H1 (cell line): ENCODE measurements at regions not wholly inside any gene's neighbourhood (a gene's known extent, or its start where the extent isn't known, plus 50 kb on each side); places are given as distances from the start of the nearest gene placed in this dataset.

Experiments used
- CTCF ChIA-PET: fragments of 300-600 bp; sonication (Branson Sonifier 250); formaldehyde crosslinking; loops from one replicate; lab custom pipeline; 2021; ENCODE audit not compliant: partially characterized antibody; lab: Charles Lee
- POLR2A ChIA-PET: fragments of 300-600 bp; sonication (Branson Sonifier 250); formaldehyde crosslinking; loops from one replicate; lab custom pipeline; 2021; ENCODE audit warnings: inconsistent platforms; ENCODE audit not compliant: partially characterized antibody; lab: Charles Lee
- DNase-seq, 2 experiments: peaks; one replicate each; pipeline versions ENCODE4 v3.0.0 to v3.0.0-alpha.2; 2010 to 2022; ENCODE audit warnings: low spot score in 2 of 2, low read depth in 1 of 2, mixed read lengths in 1 of 2
- FAIRE-seq: peaks from 2 replicates; lab custom pipeline; 2011; peaks lifted over from hg19 to GRCh38; lab: Jason Lieb, UNC
- H2AFZ ChIP-seq: 2 replicates; pipeline ENCODE4 v1.8.1; 2012; ENCODE audit warnings: low read length, inconsistent platforms
- H2AK5ac ChIP-seq: 2 replicates; pipeline ENCODE4 v1.6.1; 2013; ENCODE audit warnings: low read depth, low read length
- H2BK120ac ChIP-seq: replicated peaks from 2 replicates; pipeline ENCODE3; 2013; ENCODE audit warnings: low read depth, low read length, inconsistent platforms
- H2BK12ac ChIP-seq: 2 replicates; pipeline ENCODE4 v1.6.1; 2013; ENCODE audit warnings: low read depth, low read length
- H2BK15ac ChIP-seq: 2 replicates; pipeline ENCODE4 v1.6.1; 2013; ENCODE audit warnings: low read length
- H2BK20ac ChIP-seq: 2 replicates; pipeline ENCODE4 v1.6.1; 2013; ENCODE audit warnings: low read length
- H2BK5ac ChIP-seq: 2 replicates; pipeline ENCODE4 v1.6.1; 2013; ENCODE audit warnings: low read depth, low read length
- H3K14ac ChIP-seq: 2 replicates; pipeline ENCODE4 v1.6.1; 2013; ENCODE audit warnings: inconsistent platforms; ENCODE audit not compliant: insufficient read length
- H3K18ac ChIP-seq: 2 replicates; pipeline ENCODE4 v1.6.1; 2013; ENCODE audit warnings: low read length; ENCODE audit errors: extremely low read depth
- H3K23ac ChIP-seq: 2 replicates; pipeline ENCODE4 v1.6.1; 2013; ENCODE audit warnings: inconsistent platforms; ENCODE audit not compliant: insufficient read length
- H3K23me2 ChIP-seq: 2 replicates; pipeline ENCODE4 v1.6.1; 2013; ENCODE audit warnings: low read depth, low read length
- H3K27ac ChIP-seq: 2 replicates; pipeline ENCODE4 v1.6.1; 2011; ENCODE audit warnings: low read depth, low read length, inconsistent platforms
- H3K27me3 ChIP-seq, 4 experiments: replicated peaks in 1 of 4; 1 replicate in 1 of 4; 2 replicates in 3 of 4; pipeline versions ENCODE4 v1.6.1 to v1.8.1; 2011 to 2013; ENCODE audit warnings: low read length in 3 of 4, mild to moderate bottlenecking in 3 of 4, inconsistent platforms in 2 of 4, mixed read lengths in 2 of 4, moderate library complexity in 1 of 4; ENCODE audit not compliant: control insufficient read depth in 3 of 4, insufficient read depth in 3 of 4; ENCODE audit errors: extremely low read depth in 1 of 4
- H3K36me3 ChIP-seq, 4 experiments: 2 replicates each; pipeline versions ENCODE4 v1.6.1 to v1.8.1; 2011 to 2013; ENCODE audit warnings: mild to moderate bottlenecking in 4 of 4, low read length in 3 of 4, moderate library complexity in 2 of 4, control low read depth in 1 of 4, inconsistent platforms in 1 of 4; ENCODE audit not compliant: insufficient read depth in 4 of 4, control insufficient read depth in 2 of 4
- H3K4ac ChIP-seq: replicated peaks from 2 replicates; pipeline ENCODE3; 2013; ENCODE audit warnings: low read length, low read depth, mixed read lengths, inconsistent platforms; ENCODE audit not compliant: insufficient read length
- H3K4me1 ChIP-seq, 4 experiments: replicated peaks in 1 of 4; 1 replicate in 1 of 4; 2 replicates in 3 of 4; pipeline versions ENCODE4 v1.6.1 to v1.8.1; 2011 to 2013; ENCODE audit warnings: low read length in 3 of 4, inconsistent platforms in 2 of 4, mixed read lengths in 1 of 4; ENCODE audit not compliant: insufficient read depth in 4 of 4, control insufficient read depth in 3 of 4
- H3K4me2 ChIP-seq, 2 experiments: 2 replicates each; pipeline versions ENCODE4 v1.6.1 to v1.8.1; 2011 to 2013; ENCODE audit warnings: low read depth in 2 of 2, low read length in 2 of 2, control low read depth in 1 of 2, inconsistent platforms in 1 of 2, mild to moderate bottlenecking in 1 of 2; ENCODE audit not compliant: insufficient read depth in 1 of 2
- H3K4me3 ChIP-seq, 4 experiments: fragments of 200-600, 300-600 bp in 1 of 4; sonication (generic), shearing (Covaris generic), sonication (Bioruptor Twin) in 1 of 4; 2 replicates each; pipeline versions ENCODE4 v1.5.1 to v1.8.1; 2011 to 2016; ENCODE audit warnings: low read length in 4 of 4, low read depth in 3 of 4, control low read depth in 2 of 4, inconsistent platforms in 2 of 4, mild to moderate bottlenecking in 2 of 4, mixed read lengths in 1 of 4, moderate library complexity in 1 of 4; ENCODE audit not compliant: insufficient read depth in 2 of 4; ENCODE audit errors: extremely low read depth in 1 of 4
- H3K56ac ChIP-seq: replicated peaks from 2 replicates; pipeline ENCODE3; 2013; ENCODE audit warnings: low read depth, mild to moderate bottlenecking, mixed read lengths, low read length, inconsistent platforms; ENCODE audit not compliant: insufficient read length
- H3K79me1 ChIP-seq: 2 replicates; pipeline ENCODE4 v1.6.1; 2013; ENCODE audit warnings: low read depth, low read length, control low read depth
- H3K79me2 ChIP-seq, 2 experiments: 2 replicates each; pipeline versions ENCODE4 v1.6.1 to v1.8.1; 2012 to 2013; ENCODE audit warnings: low read length in 2 of 2, mild to moderate bottlenecking in 2 of 2, inconsistent platforms in 1 of 2; ENCODE audit not compliant: insufficient read depth in 2 of 2, control insufficient read depth in 1 of 2
- H3K9ac ChIP-seq, 4 experiments: replicated peaks in 1 of 4; 1 replicate in 1 of 4; 2 replicates in 3 of 4; pipeline versions ENCODE4 v1.6.1 to v1.8.1; 2011 to 2013; ENCODE audit warnings: low read depth in 3 of 4, low read length in 3 of 4, control low read depth in 2 of 4, mild to moderate bottlenecking in 2 of 4, moderate library complexity in 2 of 4, inconsistent platforms in 1 of 4; ENCODE audit errors: extremely low read depth in 1 of 4
- H3K9me3 ChIP-seq, 2 experiments: 2 replicates each; pipeline versions ENCODE4 v1.6.1 to v1.8.1; 2012 to 2013; ENCODE audit warnings: mild to moderate bottlenecking in 2 of 2, moderate library complexity in 2 of 2, control low read depth in 1 of 2, inconsistent platforms in 1 of 2, low read depth in 1 of 2, low read length in 1 of 2, mixed read lengths in 1 of 2; ENCODE audit not compliant: insufficient read depth in 2 of 2
- H4K20me1 ChIP-seq, 2 experiments: replicated peaks in 1 of 2; 2 replicates each; pipeline versions ENCODE3 to v1.8.1; 2011 to 2013; ENCODE audit warnings: inconsistent platforms in 2 of 2, low read length in 2 of 2, mild to moderate bottlenecking in 1 of 2; ENCODE audit not compliant: insufficient read depth in 2 of 2, control insufficient read depth in 1 of 2
- H4K5ac ChIP-seq: 2 replicates; pipeline ENCODE4 v1.6.1; 2013; ENCODE audit warnings: low read length, low read depth, mixed read lengths, inconsistent platforms; ENCODE audit not compliant: insufficient read length
- H4K8ac ChIP-seq: 2 replicates; pipeline ENCODE4 v1.8.0; 2013; ENCODE audit warnings: mild to moderate bottlenecking, moderate library complexity, low read length, inconsistent platforms; ENCODE audit not compliant: insufficient read depth; ENCODE audit errors: extremely low read depth
- H4K91ac ChIP-seq: replicated peaks from 2 replicates; pipeline ENCODE3; 2013; ENCODE audit warnings: low read length, mixed read lengths, inconsistent platforms; ENCODE audit not compliant: insufficient read length
- EGR1 ChIP-seq: IDR thresholded peaks from 2 replicates; pipeline ENCODE4 v1.6.1; 2011; ENCODE audit warnings: low read depth, low read length, borderline replicate concordance
- FOSL1 ChIP-seq: IDR thresholded peaks from 2 replicates; pipeline ENCODE4 v1.6.1; 2011; ENCODE audit warnings: mild to moderate bottlenecking, low read depth, low read length, moderate library complexity; ENCODE audit not compliant: insufficient read depth
- KDM1A ChIP-seq: fragments of 200-600, 300-600 bp; sonication (generic); IDR thresholded peaks from 2 replicates; pipeline ENCODE4 v1.7.1; 2016; ENCODE audit warnings: mild to moderate bottlenecking, low read length, borderline replicate concordance
- MAFK ChIP-seq: IDR thresholded peaks from 2 replicates; pipeline ENCODE4 v1.6.1; 2012; ENCODE audit warnings: low read depth, mild to moderate bottlenecking, improper control_type of control experiment, low read length
- NANOG ChIP-seq: IDR thresholded peaks from 2 replicates; pipeline ENCODE4 v1.6.1; 2011; ENCODE audit warnings: low read length, low read depth, mild to moderate bottlenecking, inconsistent platforms; ENCODE audit not compliant: insufficient read depth, poor library complexity, severe bottlenecking
- SIN3A ChIP-seq, 2 experiments: IDR thresholded peaks in 1 of 2; conservative IDR thresholded peaks in 1 of 2; 2 replicates each; pipeline ENCODE4 v1.6.1; 2011 to 2012; ENCODE audit warnings: low read length in 2 of 2, improper control_type of control experiment in 1 of 2, low read depth in 1 of 2, mild to moderate bottlenecking in 1 of 2
- SP4 ChIP-seq: IDR thresholded peaks from 2 replicates; pipeline ENCODE4 v1.6.1; 2012; ENCODE audit warnings: low read length, inconsistent platforms
- TBP ChIP-seq: IDR thresholded peaks from 2 replicates; pipeline ENCODE4 v1.6.1; 2011; ENCODE audit warnings: low read depth, low read length, improper control_type of control experiment
- YY1 ChIP-seq: IDR thresholded peaks from 2 replicates; pipeline ENCODE4 v1.6.1; 2011; ENCODE audit warnings: low read depth, mild to moderate bottlenecking, low read length
- ZNF274 ChIP-seq: IDR thresholded peaks from 2 replicates; pipeline ENCODE4 v1.7.0; 2012; ENCODE audit warnings: low read length, borderline replicate concordance; ENCODE audit errors: extremely low read depth
- WGBS, 2 experiments: shearing (Covaris generic) in 1 of 2; methylation state at CpG; one replicate each; pipeline versions ENCODE4 v1.1.6 to v1.1.7; 2013 to 2015; ENCODE audit warnings: low lambda C conversion rate in 2 of 2, mixed read lengths in 2 of 2, inconsistent platforms in 1 of 2, low coverage in 1 of 2, missing lambda C conversion rate in 1 of 2; ENCODE audit not compliant: insufficient replicate concordance in 2 of 2, insufficient coverage in 1 of 2, insufficient read length in 1 of 2; ENCODE audit errors: extremely low coverage in 1 of 2, missing lambda C conversion rate in 1 of 2; 5-methylcytosine and 5-hydroxymethylcytosine counted together
- TF ChIP-seq, protein P1 (sequence below): IDR thresholded peaks from 2 replicates; pipeline ENCODE4 v1.6.1; 2012; ENCODE audit warnings: inconsistent platforms

- no peak overlapping the region for H3K4me3 ChIP-seq
- H2BK20ac ChIP-seq: no peak overlapping the region
- H2BK5ac ChIP-seq: no peak overlapping the region
- no peak overlapping the region for H2BK12ac ChIP-seq
- H3K4me1 ChIP-seq: no peaks in the 10 kb centered on the region
- no peaks in the 10 kb centered on the region for H3K79me2 ChIP-seq
- H3K36me3 ChIP-seq: no peaks in the 10 kb centered on the region; a peak in 1 of 8 replicates
- H3K79me1 ChIP-seq: no peaks in the 10 kb centered on the region
- DNase-seq (no peak), FAIRE-seq (no peak)
- no peak overlapping the region for H3K14ac ChIP-seq
- no peak overlapping the region for H2AFZ ChIP-seq
- ChIA-PET POLR2A (no interaction called here), CTCF (interaction anchor here (1.5 kb wide), 1 partner anchor 88 kb away, joined by 3 read pairs; no protein-coding TSS in a partner anchor)
- H3K4ac ChIP-seq: no peak overlapping the region
- H3K56ac ChIP-seq: no peak overlapping the region
- H3K4me2 ChIP-seq: no peak overlapping the region
- H3K23me2 ChIP-seq: no peaks in the 10 kb centered on the region
- H3K9me3 ChIP-seq: peaks cover 68 to 86% of the 10 kb centered on the region in 2 experiments
- no peaks in the 10 kb centered on the region for H3K27me3 ChIP-seq
- TF ChIP-seq NANOG: no peak
- TF ChIP-seq MAFK: no peak
- TF ChIP-seq KDM1A: no peak
- TF ChIP-seq YY1: no peak
- TF ChIP-seq EGR1: no peak
- TF ChIP-seq TBP: no peak
- TF ChIP-seq FOSL1: no peak
- TF ChIP-seq ZNF274: no peak
- TF ChIP-seq SP4: no peak
- no peak for TF ChIP-seq SIN3A (conservative IDR thresholded peaks at IDR 0.05 in 1 of 2, IDR thresholded peaks at IDR 0.05 in 1 of 2; ENCODE audit: low read depth in 1 of 2, low read length in 2 of 2)
- TF ChIP-seq, protein P1, sequence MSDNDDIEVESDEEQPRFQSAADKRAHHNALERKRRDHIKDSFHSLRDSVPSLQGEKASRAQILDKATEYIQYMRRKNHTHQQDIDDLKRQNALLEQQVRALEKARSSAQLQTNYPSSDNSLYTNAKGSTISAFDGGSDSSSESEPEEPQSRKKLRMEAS: no peak
- H3K18ac ChIP-seq: no peak overlapping the region
- H4K20me1 ChIP-seq: no peaks in the 10 kb centered on the region
- no peak overlapping the region for H3K27ac ChIP-seq
- H4K5ac ChIP-seq: no peak overlapping the region
- 70% methylated on average over 2 of the region's 2 CpGs; no CpG with 5 or more reads in 1 of the 2 experiments for WGBS, 2 experiments
- no peak overlapping the region for H3K23ac ChIP-seq
- H2BK15ac ChIP-seq: no peak overlapping the region
- no peak overlapping the region for H3K9ac ChIP-seq
- H2BK120ac ChIP-seq: no peak overlapping the region
- H2AK5ac ChIP-seq: no peak overlapping the region
- H4K8ac ChIP-seq: no peak overlapping the region
- H4K91ac ChIP-seq: no peak overlapping the region
Observed at GRCh38 chr19:23527797-23528196, 132.5 kb upstream of the ZNF91 start.
